ENCODE measurements at regions not wholly inside any gene's neighbourhood (a gene's known extent, or its start where the extent isn't known, plus 50 kb on each side); places are given as distances from the start of the nearest gene placed in this dataset.

DNA sequence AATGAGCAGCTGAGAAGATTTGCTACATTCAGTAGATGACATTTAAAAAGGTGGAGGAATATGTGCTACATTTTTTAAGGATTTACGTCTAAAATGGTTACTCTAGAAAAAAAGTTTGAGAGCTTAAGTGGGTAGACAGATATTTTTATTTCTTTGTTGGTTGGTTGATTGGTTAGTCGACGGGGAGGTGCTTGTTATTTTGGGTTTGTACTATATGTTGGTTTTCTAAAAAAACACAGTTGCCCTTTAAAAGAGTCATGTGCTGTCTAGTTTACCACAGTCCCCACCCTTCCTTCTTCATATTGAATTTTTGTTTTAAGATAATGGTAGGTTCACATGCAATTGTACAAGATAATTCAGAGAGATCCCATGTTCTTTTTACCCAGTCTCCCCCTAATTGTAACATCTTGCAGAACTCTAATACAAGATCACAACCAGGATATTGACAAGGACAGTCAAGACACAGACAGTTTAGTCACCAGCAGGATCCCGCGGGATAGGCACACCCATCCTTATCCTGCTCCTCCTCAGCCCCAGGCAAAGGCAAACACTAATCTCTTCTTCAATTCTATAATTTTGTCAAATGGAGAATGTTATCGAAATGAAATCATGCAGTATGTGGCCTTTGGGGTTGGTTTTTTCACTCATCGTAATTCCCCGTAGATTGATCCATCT, 171.4 kb downstream of the FOXO1 start:
- Histone ChIP-seq H3K18ac (ENCODE audit: low read length) (no peak overlapping the region), H4K91ac (ENCODE audit: low read depth, low read length, poor library complexity) (no peak overlapping the region), H2BK15ac (ENCODE audit: low read length) (no peak overlapping the region), H2BK120ac (ENCODE audit: low read depth, low read length) (no peak overlapping the region), H3K9me3 (replicated peaks in 1 of 2; ENCODE audit: control insufficient read depth in 2 of 2, insufficient read depth in 1 of 2, low read depth in 1 of 2, low read length in 2 of 2) (no peaks in the 10 kb centered on the region), H3K9ac (ENCODE audit: low read depth, low read length, poor library complexity) (no peak overlapping the region), H3K4me3 (ENCODE audit: low read length in 2 of 2) (no peak overlapping the region), H3K79me1 (ENCODE audit: low read depth, low read length) (no peaks in the 10 kb centered on the region), H3K4me1 (ENCODE audit: control insufficient read depth in 2 of 2, insufficient read depth in 1 of 2, low read depth in 1 of 2, low read length in 2 of 2) (peaks cover 2 to 9% of the 10 kb centered on the region in 2 donors), H3K27me3 (ENCODE audit: control insufficient read depth in 3 of 3, insufficient read depth in 3 of 3, low read depth in 1 of 3, low read length in 3 of 3) (no peaks in the 10 kb centered on the region), H3K27ac (replicated peaks; ENCODE audit: low read length) (no peak overlapping the region), H3K4me2 (ENCODE audit: insufficient read depth, low read length, poor library complexity, severe bottlenecking) (no peak overlapping the region), H2BK5ac (ENCODE audit: low read length) (no peak overlapping the region), H2AK5ac (ENCODE audit: low read depth, low read length) (no peak overlapping the region), H2BK12ac (ENCODE audit: low read length) (no peak overlapping the region), H4K8ac (ENCODE audit: low read depth, low read length) (no peak overlapping the region), H3K4ac (ENCODE audit: low read length) (no peak overlapping the region), H2AFZ (ENCODE audit: low read length) (peak overlapping the region; percentile 57), H3K36me3 (replicated peaks in 1 of 2; ENCODE audit: control insufficient read depth in 2 of 2, insufficient read depth in 2 of 2, low read length in 2 of 2) (no peaks in the 10 kb centered on the region), H3K14ac (ENCODE audit: low read length) (no peak overlapping the region), H3K23ac (ENCODE audit: low read depth, low read length, poor library complexity) (no peak overlapping the region)
- DNase-seq (ENCODE audit: low spot score) = no peak
- 100% methylated on average over 2 of the region's 8 CpGs; no CpG with 5 or more reads in 1 of the 2 donors for WGBS, 2 donors (ENCODE audit: extremely low coverage in 2 of 2, insufficient read length in 2 of 2, insufficient replicate concordance in 1 of 2)

- Histone ChIP-seq H2BK12ac (ENCODE audit: low read length) (no peak overlapping the region), H3K4me1 (ENCODE audit: control insufficient read depth in 2 of 2, insufficient read depth in 1 of 2, low read depth in 1 of 2, low read length in 2 of 2) (peaks cover 2 to 5% of the 10 kb centered on the region in 2 donors), H3K18ac (ENCODE audit: low read length) (no peak overlapping the region), H2AFZ (ENCODE audit: low read length) (no peak overlapping the region), H3K79me1 (ENCODE audit: low read depth, low read length) (no peaks in the 10 kb centered on the region), H3K9ac (ENCODE audit: low read depth, low read length, poor library complexity) (no peak overlapping the region), H4K8ac (ENCODE audit: low read depth, low read length) (no peak overlapping the region), H2BK15ac (ENCODE audit: low read length) (no peak overlapping the region), H3K14ac (ENCODE audit: low read length) (no peak overlapping the region), H2AK5ac (ENCODE audit: low read depth, low read length) (no peak overlapping the region), H3K4me3 (ENCODE audit: low read length in 2 of 2) (no peak overlapping the region), H3K36me3 (replicated peaks in 1 of 2; ENCODE audit: control insufficient read depth in 2 of 2, insufficient read depth in 2 of 2, low read length in 2 of 2) (no peaks in the 10 kb centered on the region), H4K91ac (ENCODE audit: low read depth, low read length, poor library complexity) (no peak overlapping the region), H3K23ac (ENCODE audit: low read depth, low read length, poor library complexity) (no peak overlapping the region), H3K9me3 (replicated peaks in 1 of 2; ENCODE audit: control insufficient read depth in 2 of 2, insufficient read depth in 1 of 2, low read depth in 1 of 2, low read length in 2 of 2) (no peaks in the 10 kb centered on the region), H2BK5ac (ENCODE audit: low read length) (no peak overlapping the region), H3K27ac (replicated peaks; ENCODE audit: low read length) (no peak overlapping the region), H3K4ac (ENCODE audit: low read length) (no peak overlapping the region), H3K27me3 (ENCODE audit: control insufficient read depth in 3 of 3, insufficient read depth in 3 of 3, low read depth in 1 of 3, low read length in 3 of 3) (no peaks in the 10 kb centered on the region), H3K4me2 (ENCODE audit: insufficient read depth, low read length, poor library complexity, severe bottlenecking) (no peak overlapping the region), H2BK120ac (ENCODE audit: low read depth, low read length) (no peak overlapping the region)
- WGBS, 2 donors (ENCODE audit: extremely low coverage in 2 of 2, insufficient read length in 2 of 2, insufficient replicate concordance in 1 of 2) = no CpG with 5 or more reads among the region's 7 CpGs
- no peak for DNase-seq (ENCODE audit: low spot score)
Measured at GRCh38 chr13:40495621-40496001, 170.8 kb downstream of the FOXO1 start.

DNA sequence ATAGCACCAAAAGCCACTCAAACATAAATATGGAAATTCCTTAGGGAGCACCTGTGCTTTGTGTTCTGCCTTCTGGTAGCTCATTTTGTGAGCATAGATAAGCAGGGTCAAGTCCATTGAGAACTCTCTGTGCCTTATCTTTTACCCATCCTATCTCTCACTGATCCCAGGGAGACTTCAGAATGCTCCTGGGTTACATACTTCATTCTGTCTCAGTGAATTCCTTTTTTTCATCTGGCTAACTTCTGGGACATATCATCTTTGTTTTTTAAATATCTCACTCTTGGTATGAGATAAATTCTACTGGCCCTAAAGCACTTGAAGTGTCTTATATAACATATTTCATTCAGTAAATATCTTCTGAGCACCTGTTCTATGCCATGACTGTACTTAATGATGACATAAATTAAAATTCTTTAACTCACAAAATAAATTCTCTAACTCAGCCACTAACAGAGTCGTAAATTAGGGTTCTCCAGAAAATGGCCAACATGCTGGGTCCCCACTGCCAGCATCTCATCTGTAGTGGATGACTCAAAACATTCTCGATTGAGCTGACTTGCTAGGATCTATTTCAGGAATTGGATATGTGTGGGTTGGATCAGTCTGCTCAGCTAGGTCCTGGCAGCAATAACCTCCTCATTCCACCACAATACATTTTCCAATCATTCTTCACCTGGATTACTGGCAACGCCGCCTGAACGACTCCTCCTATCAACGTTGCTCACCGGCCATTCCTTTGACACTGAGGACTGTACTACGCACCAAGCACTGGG, 170.2 kb downstream of the FOXO1 start:
- Histone ChIP-seq H3K18ac (ENCODE audit: low read length) (no peak overlapping the region), H2AFZ (ENCODE audit: low read length) (no peak overlapping the region), H3K4me3 (ENCODE audit: low read length in 2 of 2) (no peak overlapping the region), H2BK12ac (ENCODE audit: low read length) (no peak overlapping the region), H4K91ac (ENCODE audit: low read depth, low read length, poor library complexity) (no peak overlapping the region), H3K4me2 (ENCODE audit: insufficient read depth, low read length, poor library complexity, severe bottlenecking) (no peak overlapping the region), H2BK15ac (ENCODE audit: low read length) (no peak overlapping the region), H3K9ac (ENCODE audit: low read depth, low read length, poor library complexity) (no peak overlapping the region), H3K9me3 (replicated peaks in 1 of 2; ENCODE audit: control insufficient read depth in 2 of 2, insufficient read depth in 1 of 2, low read depth in 1 of 2, low read length in 2 of 2) (no peaks in the 10 kb centered on the region), H3K14ac (ENCODE audit: low read length) (no peak overlapping the region), H3K36me3 (replicated peaks in 1 of 2; ENCODE audit: control insufficient read depth in 2 of 2, insufficient read depth in 2 of 2, low read length in 2 of 2) (no peaks in the 10 kb centered on the region), H2AK5ac (ENCODE audit: low read depth, low read length) (no peak overlapping the region), H3K4me1 (ENCODE audit: control insufficient read depth in 2 of 2, insufficient read depth in 1 of 2, low read depth in 1 of 2, low read length in 2 of 2) (peaks cover 2 to 5% of the 10 kb centered on the region in 2 donors), H3K27ac (replicated peaks; ENCODE audit: low read length) (no peak overlapping the region), H4K8ac (ENCODE audit: low read depth, low read length) (no peak overlapping the region), H2BK120ac (ENCODE audit: low read depth, low read length) (no peak overlapping the region), H3K27me3 (ENCODE audit: control insufficient read depth in 3 of 3, insufficient read depth in 3 of 3, low read depth in 1 of 3, low read length in 3 of 3) (no peaks in the 10 kb centered on the region), H3K79me1 (ENCODE audit: low read depth, low read length) (no peaks in the 10 kb centered on the region), H3K4ac (ENCODE audit: low read length) (no peak overlapping the region), H3K23ac (ENCODE audit: low read depth, low read length, poor library complexity) (no peak overlapping the region), H2BK5ac (ENCODE audit: low read length) (no peak overlapping the region)
- WGBS, 2 donors (ENCODE audit: extremely low coverage in 2 of 2, insufficient read length in 2 of 2, insufficient replicate concordance in 1 of 2) = no CpG with 5 or more reads among the region's 8 CpGs
- no peak for DNase-seq (ENCODE audit: low spot score)

DNA sequence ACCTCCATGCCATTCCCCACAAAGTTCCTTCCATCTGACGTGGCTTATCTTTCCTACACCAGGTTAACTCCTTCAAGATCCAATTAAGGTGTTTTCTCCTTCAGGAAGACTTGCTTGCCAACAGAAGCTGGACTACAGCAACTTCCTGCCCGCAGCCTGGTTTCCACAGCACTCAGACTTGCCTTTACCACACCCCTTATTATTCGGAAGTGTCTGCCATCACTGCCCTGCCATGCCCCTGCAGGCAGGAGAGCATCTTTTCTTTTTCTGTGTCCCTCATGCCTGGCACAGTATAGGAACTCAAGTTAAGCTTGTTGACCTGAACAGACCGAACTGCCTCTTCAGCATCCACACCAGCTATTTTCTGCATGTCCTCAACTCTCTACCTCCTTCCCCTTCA, 168.0 kb downstream of the FOXO1 start:
- DNase-seq (ENCODE audit: low spot score) = no peak
- no peaks in the 10 kb centered on the region for H3K9me3 ChIP-seq (replicated peaks in 1 of 2; ENCODE audit: control insufficient read depth in 2 of 2, insufficient read depth in 1 of 2, low read depth in 1 of 2, low read length in 2 of 2)
- no peak overlapping the region for H3K4me3 ChIP-seq (ENCODE audit: low read length in 2 of 2)
- H2BK120ac ChIP-seq (ENCODE audit: low read depth, low read length) = no peak overlapping the region
- H3K4me2 ChIP-seq (ENCODE audit: insufficient read depth, low read length, poor library complexity, severe bottlenecking) = no peak overlapping the region
- no peak overlapping the region for H2AK5ac ChIP-seq (ENCODE audit: low read depth, low read length)
- H2BK12ac ChIP-seq (ENCODE audit: low read length) = no peak overlapping the region
- no peaks in the 10 kb centered on the region for H3K79me1 ChIP-seq (ENCODE audit: low read depth, low read length)
- H3K27ac ChIP-seq (replicated peaks; ENCODE audit: low read length) = no peak overlapping the region
- H2AFZ ChIP-seq (ENCODE audit: low read length) = no peak overlapping the region
- no peak overlapping the region for H3K9ac ChIP-seq (ENCODE audit: low read depth, low read length, poor library complexity)
- no peak overlapping the region for H2BK5ac ChIP-seq (ENCODE audit: low read length)
- H3K27me3 ChIP-seq (ENCODE audit: control insufficient read depth in 3 of 3, insufficient read depth in 3 of 3, low read depth in 1 of 3, low read length in 3 of 3) = no peaks in the 10 kb centered on the region
- H3K23ac ChIP-seq (ENCODE audit: low read depth, low read length, poor library complexity) = no peak overlapping the region
- H3K14ac ChIP-seq (ENCODE audit: low read length) = no peak overlapping the region
- no CpG with 5 or more reads among the region's 4 CpGs for WGBS, 2 donors (ENCODE audit: extremely low coverage in 2 of 2, insufficient read length in 2 of 2, insufficient replicate concordance in 1 of 2)
- H4K91ac ChIP-seq (ENCODE audit: low read depth, low read length, poor library complexity) = no peak overlapping the region
- no peak overlapping the region for H3K18ac ChIP-seq (ENCODE audit: low read length)
- no peak overlapping the region for H2BK15ac ChIP-seq (ENCODE audit: low read length)
- H3K36me3 ChIP-seq (replicated peaks in 1 of 2; ENCODE audit: control insufficient read depth in 2 of 2, insufficient read depth in 2 of 2, low read length in 2 of 2) = no peaks in the 10 kb centered on the region
- H3K4me1 ChIP-seq (ENCODE audit: control insufficient read depth in 2 of 2, insufficient read depth in 1 of 2, low read depth in 1 of 2, low read length in 2 of 2) = peaks cover 2 to 5% of the 10 kb centered on the region in 2 donors
- H3K4ac ChIP-seq (ENCODE audit: low read length) = no peak overlapping the region
- H4K8ac ChIP-seq (ENCODE audit: low read depth, low read length) = no peak overlapping the region

All from neuronal stem cell (in vitro differentiated cells).